PC-3 (cell line): ENCODE measurements at regions not wholly inside any gene's neighbourhood (a gene's known extent, or its start where the extent isn't known, plus 50 kb on each side); places are given as distances from the start of the nearest gene placed in this dataset.

Source experiments
- ATAC-seq: fragments of 200-7000 bp; cut with Tn5 transposase; 2 replicates; pipeline ENCODE4 v1.9.1; 2020; ENCODE audit warnings: mild to moderate bottlenecking, moderate library complexity
- BruUV-seq: library from RNA; stranded (reverse); fragments of 400-500 nt; replicated peaks from 2 replicates; lab custom pipeline; 2021; lab: Mats Ljungman, UMichigan
- CTCF ChIA-PET: fragments of 300-600 bp; sonication (Branson Sonifier 250); formaldehyde crosslinking; loops from one replicate; lab custom pipeline; 2022; ENCODE audit warnings: antibody characterized with exemption; lab: Charles Lee
- POLR2A ChIA-PET: fragments of 300-600 bp; sonication (Branson Sonifier 250); formaldehyde crosslinking; loops from one replicate; lab custom pipeline; 2022; ENCODE audit warnings: antibody characterized with exemption; ENCODE audit not compliant: unreplicated experiment; lab: Charles Lee
- DNase-seq: peaks from one replicate; pipeline ENCODE4 v3.0.0-alpha.2; 2015
- H2AFZ ChIP-seq: fragments of 300-600 bp; sonication (generic); 2 replicates; pipeline ENCODE4 v1.6.0; 2016; ENCODE audit warnings: antibody characterized with exemption, low read length
- H3F3A ChIP-seq: fragments of 300-600 bp; sonication (generic); one replicate; pipeline ENCODE4 v1.6.0; 2017; ENCODE audit warnings: antibody characterized with exemption, low read length, control low read depth, mild to moderate bottlenecking; ENCODE audit not compliant: unreplicated experiment
- H3K27ac ChIP-seq: fragments of 300-600 bp; sonication (generic); 2 replicates; pipeline ENCODE4 v1.5.1; 2016; ENCODE audit warnings: mild to moderate bottlenecking, low read length
- H3K27me3 ChIP-seq: fragments of 300-600 bp; sonication (generic); 2 replicates; pipeline ENCODE4 v1.6.1; 2016; ENCODE audit warnings: low read length, mixed read lengths
- H3K36me3 ChIP-seq: fragments of 300-600 bp; sonication (generic); 2 replicates; pipeline ENCODE4 v1.6.1; 2016; ENCODE audit warnings: low read depth, mixed run types, low read length, mixed read lengths
- H3K4me1 ChIP-seq: fragments of 300-600 bp; sonication (generic); 2 replicates; pipeline ENCODE4 v1.5.1; 2016; ENCODE audit warnings: low read length; ENCODE audit not compliant: insufficient read depth
- H3K4me2 ChIP-seq: fragments of 300-600 bp; sonication (generic); 2 replicates; pipeline ENCODE4 v1.6.0; 2016; ENCODE audit warnings: low read length
- H3K4me3 ChIP-seq: fragments of 300-600 bp; sonication (generic); 2 replicates; pipeline ENCODE4 v1.5.1; 2016; ENCODE audit warnings: mild to moderate bottlenecking, low read length, mixed read lengths
- H3K79me2 ChIP-seq: fragments of 300-600 bp; sonication (generic); 2 replicates; pipeline ENCODE4 v1.6.1; 2017; ENCODE audit warnings: low read length, mixed read lengths
- H3K9ac ChIP-seq: fragments of 300-600 bp; sonication (generic); 2 replicates; pipeline ENCODE4 v1.6.0; 2016; ENCODE audit warnings: mild to moderate bottlenecking, low read length
- H3K9me2 ChIP-seq: fragments of 300-600 bp; sonication (generic); replicated peaks from 2 replicates; pipeline ENCODE4 v1.6.1; 2016; ENCODE audit warnings: mixed run types, low read length, mixed read lengths
- H3K9me3 ChIP-seq: fragments of 300-600 bp; sonication (generic); 2 replicates; pipeline ENCODE4 v1.6.1; 2016; ENCODE audit warnings: low read length, mixed read lengths
- H4K20me1 ChIP-seq: fragments of 300-600 bp; sonication (generic); 2 replicates; pipeline ENCODE4 v1.6.1; 2016; ENCODE audit warnings: low read length, mixed read lengths
- CTCF ChIP-seq: fragments of 300-600 bp; sonication (generic); conservative IDR thresholded peaks from 2 replicates; pipeline ENCODE4 v1.5.1; 2017; ENCODE audit warnings: antibody characterized with exemption, low read depth, mild to moderate bottlenecking, low read length
- EZH2 ChIP-seq: fragments of 300-600 bp; sonication (generic); IDR thresholded peaks from one replicate; pipeline ENCODE4 v1.6.1; 2017; ENCODE audit warnings: antibody characterized with exemption, mild to moderate bottlenecking, low read length; ENCODE audit not compliant: unreplicated experiment
- EZH2phosphoT487 ChIP-seq: fragments of 300-600 bp; sonication (generic); IDR thresholded peaks from 2 replicates; pipeline ENCODE4 v1.6.1; 2018; ENCODE audit warnings: mild to moderate bottlenecking, antibody characterized with exemption, low read length, borderline replicate concordance
- intact Hi-C: fragments of 100-400 bp; cut with micrococcal nuclease; formaldehyde crosslinking; loops from 2 replicates; pipeline ENCODE4 v1.9.0; 2023

GRCh38 chr13:27708325-27708724 lies 84.0 kb upstream of the GSX1 start:
- Histone ChIP-seq H3K4me1 (no peaks in the 10 kb centered on the region), H3K36me3 (no peaks in the 10 kb centered on the region), H3K9me3 (no peaks in the 10 kb centered on the region), H3K27ac (no peak overlapping the region), H3K79me2 (no peaks in the 10 kb centered on the region), H3K4me2 (no peak overlapping the region), H3F3A (no peaks in the 10 kb centered on the region), H4K20me1 (no peaks in the 10 kb centered on the region), H3K27me3 (peaks cover 3% of the 10 kb centered on the region; the same call in 1 of the 2 replicates), H3K9ac (no peak overlapping the region), H3K9me2 (no peaks in the 10 kb centered on the region), H3K4me3 (no peak overlapping the region), H2AFZ (no peak overlapping the region)
- TF ChIP-seq CTCF (no peak), EZH2phosphoT487 (no peak), EZH2 (no peak)
- no TSS peak for BruUV-seq
- no peak for ATAC-seq
- POLR2A ChIA-PET: no interaction called here
- CTCF ChIA-PET: no interaction called here
- intact Hi-C loops: no loop called here
- no peak for DNase-seq

GRCh38 chr13:27709779-27710178 lies 82.5 kb upstream of the GSX1 start:
- H3K27me3 ChIP-seq: peaks cover 3% of the 10 kb centered on the region; the same call in 1 of the 2 replicates
- H3K9ac ChIP-seq: no peak overlapping the region
- BruUV-seq: no TSS peak
- H3K4me1 ChIP-seq: no peaks in the 10 kb centered on the region
- intact Hi-C loops: loop anchor here (5.0 kb wide), 1 partner anchor 152 kb away; no protein-coding TSS in a partner anchor
- no peaks in the 10 kb centered on the region for H3K79me2 ChIP-seq
- H3K36me3 ChIP-seq: no peaks in the 10 kb centered on the region
- TF ChIP-seq EZH2phosphoT487 (no peak), CTCF (no peak), EZH2 (no peak)
- H3K9me3 ChIP-seq: no peaks in the 10 kb centered on the region
- no peak overlapping the region for H3K4me2 ChIP-seq
- DNase-seq: no peak
- H3K9me2 ChIP-seq: no peaks in the 10 kb centered on the region
- ChIA-PET POLR2A (no interaction called here), CTCF (no interaction called here)
- H3K27ac ChIP-seq: no peak overlapping the region
- no peak overlapping the region for H3K4me3 ChIP-seq
- no peaks in the 10 kb centered on the region for H4K20me1 ChIP-seq
- H3F3A ChIP-seq: no peaks in the 10 kb centered on the region
- H2AFZ ChIP-seq: no peak overlapping the region
- ATAC-seq: no peak

- intact Hi-C loops: loop anchor here (1.0 to 5.0 kb wide), 2 partner anchors 155 to 179 kb away; no protein-coding TSS in a partner anchor
- Histone ChIP-seq H3K4me3 (no peak overlapping the region), H3K9ac (no peak overlapping the region), H3K36me3 (no peaks in the 10 kb centered on the region), H3K9me3 (no peaks in the 10 kb centered on the region), H3K79me2 (no peaks in the 10 kb centered on the region), H3K27me3 (0 out of 2 replicates have a peak, but pooled peaks cover 3% of the 10 kb centered on the region), H3K9me2 (no peaks in the 10 kb centered on the region), H3K4me1 (no peaks in the 10 kb centered on the region), H3K27ac (no peak overlapping the region), H2AFZ (no peak overlapping the region), H3F3A (no peaks in the 10 kb centered on the region), H4K20me1 (no peaks in the 10 kb centered on the region), H3K4me2 (no peak overlapping the region)
- TF ChIP-seq EZH2 (no peak), EZH2phosphoT487 (no peak), CTCF (peak; percentile 41; the same call in 1 of the 2 replicates)
- peak; percentile 40; the same call in 1 of the 2 replicates for ATAC-seq
- ChIA-PET CTCF (interaction anchor here (1.6 kb wide), 1 partner anchor 179 kb away, joined by 10 read pairs; no protein-coding TSS in a partner anchor), POLR2A (no interaction called here)
- DNase-seq: peak; percentile 39
- BruUV-seq: no TSS peak
Measured at GRCh38 chr13:27712421-27712820, 79.9 kb upstream of the GSX1 start.
